Liver (tissue), 3 donors: ENCODE measurements at regions not wholly inside any gene's neighbourhood (a gene's known extent, or its start where the extent isn't known, plus 50 kb on each side); places are given as distances from the start of the nearest gene placed in this dataset.

Experiments
- ATF3 ChIP-seq: IDR thresholded peaks from 2 replicates; pipeline ENCODE4 v1.6.1; 2016; ENCODE audit warnings: antibody characterized with exemption
- CTCF ChIP-seq: fragments of 150-350 bp; IDR thresholded peaks from 2 replicates; pipeline ENCODE4 v1.5.1; 2017; ENCODE audit warnings: improper control_type of control experiment, low read depth, low read length; ENCODE audit not compliant: missing input control
- GABPA ChIP-seq, 2 donors: IDR thresholded peaks in 1 of 2; conservative IDR thresholded peaks in 1 of 2; 2 replicates each; pipeline ENCODE4 v1.6.1; 2016; ENCODE audit warnings: antibody characterized with exemption in 2 of 2, mild to moderate bottlenecking in 1 of 2, moderate library complexity in 1 of 2
- RXRA ChIP-seq, 2 donors: IDR thresholded peaks; 2 replicates each; pipeline ENCODE4 v1.6.1; 2017 to 2018; ENCODE audit warnings: antibody characterized with exemption in 2 of 2, mild to moderate bottlenecking in 1 of 2
- SP1 ChIP-seq: IDR thresholded peaks from 2 replicates; pipeline ENCODE4 v1.6.1; 2018; ENCODE audit warnings: antibody characterized with exemption, mild to moderate bottlenecking
- TAF1 ChIP-seq: conservative IDR thresholded peaks from 2 replicates; pipeline ENCODE4 v1.6.1; 2016; ENCODE audit warnings: antibody characterized with exemption, mild to moderate bottlenecking
- YY1 ChIP-seq: IDR thresholded peaks from 2 replicates; pipeline ENCODE4 v1.6.1; 2016; ENCODE audit warnings: antibody characterized with exemption, mild to moderate bottlenecking
- ZBTB33 ChIP-seq: IDR thresholded peaks from 2 replicates; pipeline ENCODE4 v1.6.1; 2016; ENCODE audit warnings: antibody characterized with exemption
- TF ChIP-seq, protein P1 (sequence below): IDR thresholded peaks from 2 replicates; pipeline ENCODE4 v1.6.1; 2016; ENCODE audit warnings: antibody characterized with exemption, mild to moderate bottlenecking
- TF ChIP-seq, protein P2 (sequence below): IDR thresholded peaks from 2 replicates; pipeline ENCODE4 v1.6.1; 2016; ENCODE audit warnings: antibody characterized with exemption
- donor health status: healthy.
- donor health status: healthy.

GRCh38 chr13:74452881-74453280 lies 318.7 kb upstream of the KLF12 start:
- TF ChIP-seq CTCF (no peak), GABPA (IDR thresholded peaks at IDR 0.05 in 1 of 2, conservative IDR thresholded peaks at IDR 0.05 in 1 of 2) (no peak), SP1 (no peak), ZBTB33 (no peak), YY1 (no peak), TAF1 (no peak), ATF3 (no peak), RXRA (IDR thresholded peaks at IDR 0.05) (no peak)
- TF ChIP-seq, protein P1, sequence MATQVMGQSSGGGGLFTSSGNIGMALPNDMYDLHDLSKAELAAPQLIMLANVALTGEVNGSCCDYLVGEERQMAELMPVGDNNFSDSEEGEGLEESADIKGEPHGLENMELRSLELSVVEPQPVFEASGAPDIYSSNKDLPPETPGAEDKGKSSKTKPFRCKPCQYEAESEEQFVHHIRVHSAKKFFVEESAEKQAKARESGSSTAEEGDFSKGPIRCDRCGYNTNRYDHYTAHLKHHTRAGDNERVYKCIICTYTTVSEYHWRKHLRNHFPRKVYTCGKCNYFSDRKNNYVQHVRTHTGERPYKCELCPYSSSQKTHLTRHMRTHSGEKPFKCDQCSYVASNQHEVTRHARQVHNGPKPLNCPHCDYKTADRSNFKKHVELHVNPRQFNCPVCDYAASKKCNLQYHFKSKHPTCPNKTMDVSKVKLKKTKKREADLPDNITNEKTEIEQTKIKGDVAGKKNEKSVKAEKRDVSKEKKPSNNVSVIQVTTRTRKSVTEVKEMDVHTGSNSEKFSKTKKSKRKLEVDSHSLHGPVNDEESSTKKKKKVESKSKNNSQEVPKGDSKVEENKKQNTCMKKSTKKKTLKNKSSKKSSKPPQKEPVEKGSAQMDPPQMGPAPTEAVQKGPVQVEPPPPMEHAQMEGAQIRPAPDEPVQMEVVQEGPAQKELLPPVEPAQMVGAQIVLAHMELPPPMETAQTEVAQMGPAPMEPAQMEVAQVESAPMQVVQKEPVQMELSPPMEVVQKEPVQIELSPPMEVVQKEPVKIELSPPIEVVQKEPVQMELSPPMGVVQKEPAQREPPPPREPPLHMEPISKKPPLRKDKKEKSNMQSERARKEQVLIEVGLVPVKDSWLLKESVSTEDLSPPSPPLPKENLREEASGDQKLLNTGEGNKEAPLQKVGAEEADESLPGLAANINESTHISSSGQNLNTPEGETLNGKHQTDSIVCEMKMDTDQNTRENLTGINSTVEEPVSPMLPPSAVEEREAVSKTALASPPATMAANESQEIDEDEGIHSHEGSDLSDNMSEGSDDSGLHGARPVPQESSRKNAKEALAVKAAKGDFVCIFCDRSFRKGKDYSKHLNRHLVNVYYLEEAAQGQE, result no peak
- TF ChIP-seq, protein P2, sequence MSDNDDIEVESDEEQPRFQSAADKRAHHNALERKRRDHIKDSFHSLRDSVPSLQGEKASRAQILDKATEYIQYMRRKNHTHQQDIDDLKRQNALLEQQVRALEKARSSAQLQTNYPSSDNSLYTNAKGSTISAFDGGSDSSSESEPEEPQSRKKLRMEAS, result no peak
